Upper lobe of left lung (tissue), 6 donors: ENCODE measurements at regions not wholly inside any gene's neighbourhood (a gene's known extent, or its start where the extent isn't known, plus 50 kb on each side); places are given as distances from the start of the nearest gene placed in this dataset.

Experiments used
- ATAC-seq, 2 donors: fragments of 200-7000 bp; cut with Tn5 transposase; one replicate each; pipeline ENCODE4 v1.9.1; 2022; ENCODE audit warnings: mild to moderate bottlenecking in 2 of 2, moderate library complexity in 2 of 2; ENCODE audit not compliant: low FRiP score in 2 of 2
- DNase-seq, 2 donors: peaks; one replicate each; pipeline ENCODE4 v3.0.0-alpha.2; 2019 to 2020
- H3K27ac ChIP-seq, 4 donors: fragments of 200-600 bp; sonication (generic); one replicate each; pipeline ENCODE4 v1.5.1; 2016 to 2019
- H3K27me3 ChIP-seq, 4 donors: fragments of 200-600 bp; sonication (generic); one replicate each; pipeline ENCODE4 v1.5.1; 2017 to 2019
- H3K36me3 ChIP-seq, 4 donors: fragments of 200-600 bp; sonication (generic); one replicate each; pipeline ENCODE4 v1.5.1; 2016 to 2019
- H3K4me1 ChIP-seq, 4 donors: fragments of 200-600 bp; sonication (generic); one replicate each; pipeline ENCODE4 v1.5.1; 2018 to 2019
- H3K4me3 ChIP-seq, 4 donors: fragments of 200-600 bp; sonication (generic); one replicate each; pipeline ENCODE4 v1.5.1; 2017 to 2019; ENCODE audit warnings: mild to moderate bottlenecking in 2 of 4, moderate library complexity in 1 of 4
- H3K9me3 ChIP-seq, 4 donors: fragments of 200-600 bp; sonication (generic); one replicate each; pipeline ENCODE4 v1.5.1; 2018 to 2019
- CTCF ChIP-seq, 6 experiments: fragments of 450-650 bp in 4 of 6; fragments of 200-600 bp in 2 of 6; sonication (generic) in 2 of 6; IDR thresholded peaks; one replicate each; pipeline ENCODE4 v1.5.1; 2016 to 2019; ENCODE audit warnings: antibody characterized with exemption in 6 of 6
- EP300 ChIP-seq, 4 donors: sonication (generic); formaldehyde crosslinking; IDR thresholded peaks; one replicate each; pipeline ENCODE4 v1.5.1; 2017; ENCODE audit warnings: antibody characterized with exemption in 4 of 4, control low read depth in 2 of 4
- POLR2A ChIP-seq, 4 donors: fragments of 450-650 bp; IDR thresholded peaks; one replicate each; pipeline ENCODE4 v1.5.1; 2016 to 2017; ENCODE audit warnings: antibody characterized with exemption in 4 of 4, mild to moderate bottlenecking in 2 of 4
- POLR2AphosphoS5 ChIP-seq, 2 donors: sonication (generic); formaldehyde crosslinking; IDR thresholded peaks; one replicate each; pipeline ENCODE4 v1.5.1; 2017; ENCODE audit warnings: antibody characterized with exemption in 2 of 2
- WGBS, 2 donors: methylation state at CpG; one replicate each; pipeline ENCODE4 v1.1.5; 2017 to 2018; 5-methylcytosine and 5-hydroxymethylcytosine counted together
- donor health status: DM: no; HTN: no; CAD: no; lungs with moderate emphysema.
- donor health status: DM: no; HTN: yes; CAD: no; lungs with severe emphysema.

DNA sequence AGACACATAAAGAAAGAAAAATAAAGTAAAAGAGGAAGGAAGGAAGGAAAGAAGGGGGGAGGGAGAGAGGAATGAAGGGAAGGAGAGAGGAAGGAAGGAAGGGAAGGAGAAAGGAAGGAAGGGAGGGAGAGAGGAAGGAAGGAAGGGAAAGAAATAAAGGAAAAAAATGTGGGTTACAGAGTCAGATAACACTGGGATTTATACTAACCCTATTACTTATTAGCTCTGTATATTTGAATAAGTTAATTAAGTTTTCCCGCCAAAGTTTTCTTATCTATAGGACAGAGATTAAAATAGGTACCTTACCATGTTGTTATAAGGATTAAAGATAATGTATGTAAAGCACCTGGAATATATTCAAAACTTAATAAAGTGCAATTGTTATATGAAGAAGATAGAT is 439.3 kb upstream of the KCNMB2 start:
- 95 to 100% methylated on average over 1 of the region's 1 CpG for WGBS, 2 donors
- no peaks in the 10 kb centered on the region for H3K36me3 ChIP-seq
- no peak for TF ChIP-seq EP300 (IDR thresholded peaks at IDR 0.05)
- no peak for TF ChIP-seq POLR2A (IDR thresholded peaks at IDR 0.05)
- TF ChIP-seq CTCF (IDR thresholded peaks at IDR 0.05), result no peak
- H3K4me1 ChIP-seq, result no peaks in the 10 kb centered on the region
- ATAC-seq, result no peak
- no peak for DNase-seq
- no peak overlapping the region for H3K4me3 ChIP-seq
- no peak overlapping the region for H3K27ac ChIP-seq
- no peaks in the 10 kb centered on the region for H3K27me3 ChIP-seq
- H3K9me3 ChIP-seq, result no peaks in the 10 kb centered on the region

DNA sequence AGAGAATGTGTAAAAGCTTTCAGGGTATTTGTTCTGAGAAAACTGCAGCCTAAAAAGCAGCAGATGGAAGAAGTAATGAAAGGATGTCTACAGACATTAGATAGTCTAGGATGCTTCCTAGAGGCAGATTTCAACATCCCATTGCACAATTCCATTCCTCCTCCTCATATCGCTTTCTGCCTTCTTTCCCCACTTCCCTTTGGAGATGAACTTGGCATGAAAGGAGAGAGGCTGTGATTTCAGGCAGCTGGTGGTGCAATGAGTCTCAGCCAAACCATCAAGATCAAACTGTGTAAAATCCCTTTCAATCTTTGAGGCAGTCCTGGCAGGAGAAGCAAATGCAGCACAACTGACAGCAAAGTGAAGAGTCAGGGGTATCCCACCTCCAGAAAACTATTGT is 438.7 kb upstream of the KCNMB2 start:
- Histone ChIP-seq H3K9me3 (no peaks in the 10 kb centered on the region), H3K36me3 (no peaks in the 10 kb centered on the region), H3K4me1 (no peaks in the 10 kb centered on the region), H3K27ac (no peak overlapping the region), H3K4me3 (no peak overlapping the region), H3K27me3 (no peaks in the 10 kb centered on the region)
- 52 to 75% methylated on average over 1 of the region's 1 CpG for WGBS, 2 donors
- no peak for DNase-seq
- ATAC-seq, result peak in 1 of 2 donors; percentile 94
- TF ChIP-seq EP300 (IDR thresholded peaks at IDR 0.05), result no peak
- peak; percentile 54 to 58 for TF ChIP-seq POLR2AphosphoS5 (IDR thresholded peaks at IDR 0.05)
- no peak for TF ChIP-seq CTCF (IDR thresholded peaks at IDR 0.05)

- H3K27me3 ChIP-seq, result no peaks in the 10 kb centered on the region
- no peak overlapping the region for H3K4me3 ChIP-seq
- 93 to 95% methylated on average over 4 of the region's 4 CpGs for WGBS, 2 donors
- no peaks in the 10 kb centered on the region for H3K36me3 ChIP-seq
- TF ChIP-seq POLR2AphosphoS5 (IDR thresholded peaks at IDR 0.05) (no peak), POLR2A (IDR thresholded peaks at IDR 0.05) (no peak), EP300 (IDR thresholded peaks at IDR 0.05) (no peak), CTCF (IDR thresholded peaks at IDR 0.05) (no peak)
- no peak overlapping the region for H3K27ac ChIP-seq
- no peak for DNase-seq
- H3K9me3 ChIP-seq, result no peaks in the 10 kb centered on the region
- no peaks in the 10 kb centered on the region for H3K4me1 ChIP-seq
- no peak for ATAC-seq
Measured at GRCh38 chr3:178099274-178099673, 437.0 kb upstream of the KCNMB2 start.

DNA sequence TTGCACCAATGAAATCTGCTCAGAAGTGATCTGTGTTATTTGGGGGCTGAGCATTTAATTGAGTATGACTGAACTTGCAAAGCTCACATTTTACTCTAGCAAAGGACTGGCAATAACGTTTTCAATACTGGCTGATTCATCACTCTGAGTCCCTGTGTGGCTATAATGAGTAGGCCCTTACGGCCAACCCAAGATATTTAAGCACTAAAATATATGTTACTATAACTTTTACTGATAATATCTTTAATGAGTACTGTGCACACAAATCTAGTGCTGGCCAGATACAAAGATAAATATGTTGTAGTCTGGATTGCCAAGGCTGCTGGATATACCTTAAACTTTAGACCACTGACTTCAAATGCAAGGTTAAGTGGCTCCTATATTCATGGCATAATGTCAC is 436.4 kb upstream of the KCNMB2 start:
- no peaks in the 10 kb centered on the region for H3K4me1 ChIP-seq
- TF ChIP-seq EP300 (IDR thresholded peaks at IDR 0.05), result no peak
- TF ChIP-seq CTCF (IDR thresholded peaks at IDR 0.05), result no peak
- TF ChIP-seq POLR2AphosphoS5 (IDR thresholded peaks at IDR 0.05), result no peak
- TF ChIP-seq POLR2A (IDR thresholded peaks at IDR 0.05), result no peak
- no peaks in the 10 kb centered on the region for H3K9me3 ChIP-seq
- no peak overlapping the region for H3K4me3 ChIP-seq
- ATAC-seq (no peak), DNase-seq (no peak)
- H3K27me3 ChIP-seq, result no peaks in the 10 kb centered on the region
- WGBS, 2 donors, result 67 to 77% methylated on average over 2 of the region's 2 CpGs
- no peaks in the 10 kb centered on the region for H3K36me3 ChIP-seq
- H3K27ac ChIP-seq, result no peak overlapping the region

DNA sequence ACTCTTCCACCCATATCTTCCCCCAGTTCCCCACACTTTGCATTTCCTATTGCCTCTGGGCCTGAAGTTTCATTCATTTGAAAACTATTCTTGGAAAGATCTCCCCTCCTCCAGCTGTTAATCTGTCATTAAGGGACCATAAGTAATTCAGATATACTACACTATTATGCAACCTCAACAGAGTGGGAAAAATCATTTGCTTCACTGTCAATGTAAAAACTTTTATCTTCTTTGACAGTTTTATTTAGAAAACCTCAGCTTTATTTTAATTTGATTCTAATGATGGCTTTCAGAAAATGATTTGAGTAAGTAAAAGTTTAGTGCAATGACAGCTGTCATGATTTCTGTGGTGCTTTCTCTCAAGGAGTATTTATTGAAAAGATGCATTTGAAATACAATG is 435.3 kb upstream of the KCNMB2 start:
- H3K27me3 ChIP-seq, result no peaks in the 10 kb centered on the region
- DNase-seq (no peak), ATAC-seq (no peak)
- no peaks in the 10 kb centered on the region for H3K4me1 ChIP-seq
- H3K4me3 ChIP-seq, result no peak overlapping the region
- H3K27ac ChIP-seq, result no peak overlapping the region
- no peaks in the 10 kb centered on the region for H3K36me3 ChIP-seq
- TF ChIP-seq POLR2A (IDR thresholded peaks at IDR 0.05) (no peak), EP300 (IDR thresholded peaks at IDR 0.05) (no peak), CTCF (IDR thresholded peaks at IDR 0.05) (no peak), POLR2AphosphoS5 (IDR thresholded peaks at IDR 0.05) (no peak)
- H3K9me3 ChIP-seq, result no peaks in the 10 kb centered on the region
